ENCODE measurements at regions not wholly inside any gene's neighbourhood (a gene's known extent, or its start where the extent isn't known, plus 50 kb on each side); places are given as distances from the start of the nearest gene placed in this dataset.

- H3K4me1 ChIP-seq (ENCODE audit: control insufficient read depth, insufficient read depth, low read length, poor library complexity, severe bottlenecking) = no peaks in the 10 kb centered on the region
- H3K4me3 ChIP-seq (ENCODE audit: insufficient read depth, low read depth, low read length, poor library complexity, severe bottlenecking) = no peak overlapping the region
- H3K9me3 ChIP-seq (ENCODE audit: control insufficient read depth, low read length) = no peaks in the 10 kb centered on the region
- H3K36me3 ChIP-seq (ENCODE audit: control insufficient read depth, insufficient read depth, low read length) = no peaks in the 10 kb centered on the region
- DNase-seq = no peak
- no peak overlapping the region for H3K27ac ChIP-seq (ENCODE audit: insufficient read depth, low read length, poor library complexity, severe bottlenecking)
- H3K27me3 ChIP-seq (replicated peaks; ENCODE audit: control insufficient read depth, insufficient read depth, low read length, poor library complexity, severe bottlenecking) = peaks cover 4% of the 10 kb centered on the region
Measured at GRCh38 chr6:43867996-43868395, 98.0 kb downstream of the VEGFA start.

GRCh38 chr6:43867246-43867645, 97.2 kb downstream of the VEGFA start:
- peaks cover 4% of the 10 kb centered on the region for H3K27me3 ChIP-seq (replicated peaks; ENCODE audit: control insufficient read depth, insufficient read depth, low read length, poor library complexity, severe bottlenecking)
- H3K27ac ChIP-seq (ENCODE audit: insufficient read depth, low read length, poor library complexity, severe bottlenecking) = no peak overlapping the region
- no peak for DNase-seq
- no peaks in the 10 kb centered on the region for H3K36me3 ChIP-seq (ENCODE audit: control insufficient read depth, insufficient read depth, low read length)
- H3K9me3 ChIP-seq (ENCODE audit: control insufficient read depth, low read length) = no peaks in the 10 kb centered on the region
- no peak overlapping the region for H3K4me3 ChIP-seq (ENCODE audit: insufficient read depth, low read depth, low read length, poor library complexity, severe bottlenecking)
- H3K4me1 ChIP-seq (ENCODE audit: control insufficient read depth, insufficient read depth, low read length, poor library complexity, severe bottlenecking) = no peaks in the 10 kb centered on the region

GRCh38 chr6:43865932-43866645, 96.1 kb downstream of the VEGFA start:
- Histone ChIP-seq H3K4me3 (ENCODE audit: insufficient read depth, low read depth, low read length, poor library complexity, severe bottlenecking) (no peak overlapping the region), H3K36me3 (ENCODE audit: control insufficient read depth, insufficient read depth, low read length) (no peaks in the 10 kb centered on the region), H3K9me3 (ENCODE audit: control insufficient read depth, low read length) (no peaks in the 10 kb centered on the region), H3K27ac (ENCODE audit: insufficient read depth, low read length, poor library complexity, severe bottlenecking) (no peak overlapping the region), H3K4me1 (ENCODE audit: control insufficient read depth, insufficient read depth, low read length, poor library complexity, severe bottlenecking) (no peaks in the 10 kb centered on the region), H3K27me3 (replicated peaks; ENCODE audit: control insufficient read depth, insufficient read depth, low read length, poor library complexity, severe bottlenecking) (peaks cover 4% of the 10 kb centered on the region)
- no peak for DNase-seq

GRCh38 chr6:43865086-43865485, 95.1 kb downstream of the VEGFA start:
- H3K27me3 ChIP-seq (replicated peaks; ENCODE audit: control insufficient read depth, insufficient read depth, low read length, poor library complexity, severe bottlenecking) = peaks cover 4% of the 10 kb centered on the region
- no peaks in the 10 kb centered on the region for H3K4me1 ChIP-seq (ENCODE audit: control insufficient read depth, insufficient read depth, low read length, poor library complexity, severe bottlenecking)
- no peaks in the 10 kb centered on the region for H3K36me3 ChIP-seq (ENCODE audit: control insufficient read depth, insufficient read depth, low read length)
- no peak overlapping the region for H3K27ac ChIP-seq (ENCODE audit: insufficient read depth, low read length, poor library complexity, severe bottlenecking)
- no peaks in the 10 kb centered on the region for H3K9me3 ChIP-seq (ENCODE audit: control insufficient read depth, low read length)
- H3K4me3 ChIP-seq (ENCODE audit: insufficient read depth, low read depth, low read length, poor library complexity, severe bottlenecking) = no peak overlapping the region
- no peak for DNase-seq

GRCh38 chr6:43862925-43863324, 92.9 kb downstream of the VEGFA start:
- no peak overlapping the region for H3K27ac ChIP-seq (ENCODE audit: insufficient read depth, low read length, poor library complexity, severe bottlenecking)
- H3K4me1 ChIP-seq (ENCODE audit: control insufficient read depth, insufficient read depth, low read length, poor library complexity, severe bottlenecking) = no peaks in the 10 kb centered on the region
- DNase-seq = no peak
- H3K9me3 ChIP-seq (ENCODE audit: control insufficient read depth, low read length) = no peaks in the 10 kb centered on the region
- peaks cover 4% of the 10 kb centered on the region for H3K27me3 ChIP-seq (replicated peaks; ENCODE audit: control insufficient read depth, insufficient read depth, low read length, poor library complexity, severe bottlenecking)
- no peaks in the 10 kb centered on the region for H3K36me3 ChIP-seq (ENCODE audit: control insufficient read depth, insufficient read depth, low read length)
- H3K4me3 ChIP-seq (ENCODE audit: insufficient read depth, low read depth, low read length, poor library complexity, severe bottlenecking) = no peak overlapping the region

- Histone ChIP-seq H3K36me3 (ENCODE audit: control insufficient read depth, insufficient read depth, low read length) (no peaks in the 10 kb centered on the region), H3K4me1 (ENCODE audit: control insufficient read depth, insufficient read depth, low read length, poor library complexity, severe bottlenecking) (no peaks in the 10 kb centered on the region), H3K4me3 (ENCODE audit: insufficient read depth, low read depth, low read length, poor library complexity, severe bottlenecking) (no peak overlapping the region), H3K27ac (ENCODE audit: insufficient read depth, low read length, poor library complexity, severe bottlenecking) (no peak overlapping the region), H3K9me3 (ENCODE audit: control insufficient read depth, low read length) (no peaks in the 10 kb centered on the region), H3K27me3 (replicated peaks; ENCODE audit: control insufficient read depth, insufficient read depth, low read length, poor library complexity, severe bottlenecking) (peaks cover 4% of the 10 kb centered on the region)
- no peak for DNase-seq
Measured at GRCh38 chr6:43861212-43861894, 91.3 kb downstream of the VEGFA start.

- H3K27ac ChIP-seq (ENCODE audit: insufficient read depth, low read length, poor library complexity, severe bottlenecking) = no peak overlapping the region
- no peaks in the 10 kb centered on the region for H3K36me3 ChIP-seq (ENCODE audit: control insufficient read depth, insufficient read depth, low read length)
- no peaks in the 10 kb centered on the region for H3K4me1 ChIP-seq (ENCODE audit: control insufficient read depth, insufficient read depth, low read length, poor library complexity, severe bottlenecking)
- H3K4me3 ChIP-seq (ENCODE audit: insufficient read depth, low read depth, low read length, poor library complexity, severe bottlenecking) = no peak overlapping the region
- DNase-seq = no peak
- no peaks in the 10 kb centered on the region for H3K9me3 ChIP-seq (ENCODE audit: control insufficient read depth, low read length)
- H3K27me3 ChIP-seq (replicated peaks; ENCODE audit: control insufficient read depth, insufficient read depth, low read length, poor library complexity, severe bottlenecking) = no peaks in the 10 kb centered on the region
Measured at GRCh38 chr6:43860285-43860684, 90.3 kb downstream of the VEGFA start.

- no peak for DNase-seq
- no peaks in the 10 kb centered on the region for H3K27me3 ChIP-seq (replicated peaks; ENCODE audit: control insufficient read depth, insufficient read depth, low read length, poor library complexity, severe bottlenecking)
- H3K4me3 ChIP-seq (ENCODE audit: insufficient read depth, low read depth, low read length, poor library complexity, severe bottlenecking) = no peak overlapping the region
- no peaks in the 10 kb centered on the region for H3K9me3 ChIP-seq (ENCODE audit: control insufficient read depth, low read length)
- no peaks in the 10 kb centered on the region for H3K36me3 ChIP-seq (ENCODE audit: control insufficient read depth, insufficient read depth, low read length)
- no peak overlapping the region for H3K27ac ChIP-seq (ENCODE audit: insufficient read depth, low read length, poor library complexity, severe bottlenecking)
- H3K4me1 ChIP-seq (ENCODE audit: control insufficient read depth, insufficient read depth, low read length, poor library complexity, severe bottlenecking) = no peaks in the 10 kb centered on the region
Measured at GRCh38 chr6:43859213-43859612, 89.2 kb downstream of the VEGFA start.

- no peak for DNase-seq
- Histone ChIP-seq H3K4me3 (ENCODE audit: insufficient read depth, low read depth, low read length, poor library complexity, severe bottlenecking) (no peak overlapping the region), H3K36me3 (ENCODE audit: control insufficient read depth, insufficient read depth, low read length) (no peaks in the 10 kb centered on the region), H3K4me1 (ENCODE audit: control insufficient read depth, insufficient read depth, low read length, poor library complexity, severe bottlenecking) (no peaks in the 10 kb centered on the region), H3K27me3 (replicated peaks; ENCODE audit: control insufficient read depth, insufficient read depth, low read length, poor library complexity, severe bottlenecking) (no peaks in the 10 kb centered on the region), H3K9me3 (ENCODE audit: control insufficient read depth, low read length) (no peaks in the 10 kb centered on the region), H3K27ac (ENCODE audit: insufficient read depth, low read length, poor library complexity, severe bottlenecking) (no peak overlapping the region)
Measured at GRCh38 chr6:43858161-43859153, 88.4 kb downstream of the VEGFA start.

Measured in effector memory CD4-positive, alpha-beta T cell (primary cell).